GM20000 (cell line): ENCODE measurements at regions not wholly inside any gene's neighbourhood (a gene's known extent, or its start where the extent isn't known, plus 50 kb on each side); places are given as distances from the start of the nearest gene placed in this dataset.

Experiments used
- DNase-seq: peaks from one replicate; pipeline ENCODE4 v3.0.0; 2012; ENCODE audit warnings: low spot score
- TF ChIP-seq, protein P1 (sequence below): IDR thresholded peaks from 2 replicates; pipeline ENCODE4 v1.5.1; 2012; ENCODE audit warnings: mild to moderate bottlenecking, control low read depth; ENCODE audit errors: extremely low read depth, missing control alignments

DNA sequence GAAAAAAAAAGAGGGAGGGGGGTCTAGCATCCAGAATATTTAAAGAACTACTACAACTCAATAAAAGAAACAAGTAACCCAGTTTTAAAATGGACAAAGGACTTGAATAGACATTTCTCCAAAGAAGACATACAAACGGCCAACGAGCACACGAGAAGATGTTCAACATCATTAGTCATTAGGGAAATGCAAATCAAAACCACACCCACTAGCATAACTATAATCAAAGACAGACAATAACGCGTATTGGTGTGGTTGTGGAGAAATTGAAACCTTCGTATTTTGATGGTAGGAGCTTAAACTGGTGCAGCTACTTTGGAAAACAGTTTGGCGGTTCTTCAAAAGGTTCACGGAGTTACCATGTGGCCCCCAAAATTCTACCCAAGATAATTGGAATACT lies 64.3 kb upstream of the CAB39 start:
- TF ChIP-seq, protein P1, sequence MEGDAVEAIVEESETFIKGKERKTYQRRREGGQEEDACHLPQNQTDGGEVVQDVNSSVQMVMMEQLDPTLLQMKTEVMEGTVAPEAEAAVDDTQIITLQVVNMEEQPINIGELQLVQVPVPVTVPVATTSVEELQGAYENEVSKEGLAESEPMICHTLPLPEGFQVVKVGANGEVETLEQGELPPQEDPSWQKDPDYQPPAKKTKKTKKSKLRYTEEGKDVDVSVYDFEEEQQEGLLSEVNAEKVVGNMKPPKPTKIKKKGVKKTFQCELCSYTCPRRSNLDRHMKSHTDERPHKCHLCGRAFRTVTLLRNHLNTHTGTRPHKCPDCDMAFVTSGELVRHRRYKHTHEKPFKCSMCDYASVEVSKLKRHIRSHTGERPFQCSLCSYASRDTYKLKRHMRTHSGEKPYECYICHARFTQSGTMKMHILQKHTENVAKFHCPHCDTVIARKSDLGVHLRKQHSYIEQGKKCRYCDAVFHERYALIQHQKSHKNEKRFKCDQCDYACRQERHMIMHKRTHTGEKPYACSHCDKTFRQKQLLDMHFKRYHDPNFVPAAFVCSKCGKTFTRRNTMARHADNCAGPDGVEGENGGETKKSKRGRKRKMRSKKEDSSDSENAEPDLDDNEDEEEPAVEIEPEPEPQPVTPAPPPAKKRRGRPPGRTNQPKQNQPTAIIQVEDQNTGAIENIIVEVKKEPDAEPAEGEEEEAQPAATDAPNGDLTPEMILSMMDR = no peak
- DNase-seq = no peak

DNA sequence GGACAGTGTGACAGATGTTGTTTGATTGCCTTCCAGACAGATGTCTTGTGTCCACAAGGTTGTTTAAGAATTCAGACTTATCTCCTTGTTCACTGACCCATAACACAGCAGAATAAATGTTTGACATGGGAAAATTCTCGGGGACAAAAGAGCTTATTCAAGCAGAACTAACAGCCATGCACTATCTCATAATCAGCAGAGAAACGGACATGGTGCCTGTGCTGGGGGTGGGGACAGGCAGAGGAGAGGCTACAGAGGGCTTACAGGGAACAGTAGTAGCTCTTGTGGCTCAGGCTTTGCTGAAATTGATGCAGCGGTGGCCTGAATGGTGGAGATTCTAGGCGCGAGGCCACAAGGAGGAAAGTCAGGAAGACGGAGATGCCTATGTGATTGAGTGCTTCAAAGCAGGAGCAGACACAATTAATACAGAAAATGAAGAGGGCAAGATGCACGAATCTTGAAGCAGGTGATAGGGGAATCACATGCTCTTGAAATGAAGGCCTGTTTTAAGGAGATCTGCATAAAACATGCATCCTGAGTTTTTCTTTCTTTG lies 62.0 kb upstream of the CAB39 start:
- DNase-seq = no peak
- TF ChIP-seq, protein P1 = no peak

DNA sequence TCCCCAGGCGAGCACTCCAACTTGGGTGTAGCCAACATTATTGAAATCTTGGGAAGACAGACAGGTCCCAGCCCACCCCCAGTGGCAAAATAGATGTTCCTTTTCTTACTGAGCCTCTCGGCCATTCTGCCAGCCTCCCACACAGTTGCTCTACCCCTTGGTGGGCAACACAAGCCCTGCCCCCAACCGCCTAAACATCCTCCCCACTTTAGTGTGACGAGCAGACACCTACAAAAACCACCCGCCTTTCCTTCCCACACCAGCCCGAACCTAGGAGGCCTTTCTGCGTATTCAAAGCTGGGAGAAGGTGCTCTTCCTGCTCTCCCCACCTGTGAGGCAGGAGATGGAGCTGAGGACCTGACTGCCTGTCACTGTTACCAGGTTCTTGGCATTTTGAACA lies 58.6 kb upstream of the CAB39 start:
- DNase-seq = no peak
- TF ChIP-seq, protein P1 = no peak

DNA sequence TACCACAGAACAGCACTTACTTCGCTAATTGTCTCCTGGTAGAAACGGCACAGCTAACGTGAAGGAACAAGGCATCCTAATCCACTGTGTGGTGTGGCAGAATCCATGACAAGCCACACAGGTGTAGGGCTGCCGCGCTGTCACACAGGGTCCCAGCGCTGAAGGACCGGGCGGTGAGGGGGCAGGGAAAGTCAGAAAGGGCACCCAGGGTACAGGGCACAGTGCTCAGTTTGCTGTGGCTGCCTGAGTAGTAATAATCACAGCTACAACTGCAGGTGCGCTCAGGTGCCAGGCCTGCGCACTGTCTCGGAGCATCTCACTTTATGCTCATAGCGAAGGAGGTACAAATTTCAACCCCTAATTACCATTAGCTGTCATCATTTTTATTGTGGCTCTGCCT lies 55.2 kb upstream of the CAB39 start:
- TF ChIP-seq, protein P1 = no peak
- no peak for DNase-seq

DNA sequence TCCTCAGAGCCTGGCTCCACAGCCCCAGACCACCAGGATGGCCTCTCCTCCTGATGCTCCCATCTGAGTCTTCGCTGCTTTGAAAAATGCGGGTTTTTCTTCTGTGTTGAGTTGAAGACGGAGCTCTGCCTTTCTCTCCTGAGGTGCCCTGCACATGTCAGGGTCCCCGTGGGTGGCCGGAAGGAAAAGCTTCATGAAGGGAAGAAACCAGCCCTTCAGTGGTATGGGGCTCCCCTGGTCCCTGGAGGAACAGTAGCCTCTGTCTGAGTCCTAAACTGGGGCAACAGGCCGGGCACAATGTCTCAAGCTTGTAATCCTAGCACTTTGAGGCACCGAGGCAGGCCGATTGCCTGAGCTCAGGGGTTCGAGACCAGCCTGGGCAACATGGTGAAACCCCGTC lies 54.7 kb upstream of the CAB39 start:
- no peak for DNase-seq
- TF ChIP-seq, protein P1 = no peak

DNA sequence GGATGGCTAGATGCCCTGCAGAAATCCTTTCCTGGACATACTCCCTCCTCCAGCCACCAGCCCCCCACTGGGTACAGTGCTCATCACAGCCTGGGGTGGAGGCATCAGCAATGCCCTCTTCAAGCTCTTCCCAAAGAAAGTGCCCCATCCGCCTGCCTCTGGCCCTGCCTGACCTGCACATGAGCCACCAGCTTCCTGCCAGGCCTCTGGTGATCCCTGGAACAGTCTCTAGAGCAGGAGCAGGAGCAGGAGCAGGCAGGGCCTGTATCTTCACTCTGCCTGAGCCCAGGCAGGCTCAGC lies 54.1 kb upstream of the CAB39 start:
- TF ChIP-seq, protein P1 = no peak
- DNase-seq = no peak

DNA sequence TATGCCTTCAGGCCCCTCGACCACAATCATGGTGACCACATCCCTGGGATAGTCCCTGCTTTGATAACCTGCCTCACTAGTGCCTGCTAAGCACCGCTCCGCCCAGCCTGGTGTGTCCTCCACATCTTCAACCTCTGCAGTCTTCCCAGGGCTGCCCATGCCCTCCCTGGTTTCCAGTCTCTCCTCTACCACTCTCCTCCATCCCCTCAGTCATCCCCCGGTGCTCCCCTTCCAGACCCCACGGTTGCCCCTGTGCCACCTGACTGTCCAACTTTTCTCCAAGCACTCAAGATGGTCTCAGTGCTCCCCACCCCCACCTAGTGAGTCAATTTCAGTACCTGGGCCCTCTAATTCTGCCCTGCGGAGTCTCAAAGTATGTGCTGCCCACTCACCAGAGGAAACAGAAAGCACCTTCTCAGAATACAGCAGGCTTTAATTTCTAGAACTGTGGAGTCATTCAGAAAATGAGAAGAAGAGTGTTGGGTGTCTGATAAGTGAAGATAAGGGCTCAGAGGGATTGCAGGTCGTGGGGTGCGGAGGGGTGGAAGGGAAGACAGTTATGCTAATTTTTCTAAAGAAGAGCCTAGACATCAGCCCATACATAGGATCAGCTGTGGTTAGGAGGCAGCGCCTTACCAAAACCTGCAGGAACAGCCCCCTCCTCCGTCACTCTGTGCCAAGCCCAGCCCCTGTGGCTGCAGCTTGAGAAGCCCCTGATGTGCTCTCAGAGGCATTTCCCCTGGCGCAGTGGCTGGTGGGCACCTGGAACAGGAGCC lies 53.6 kb upstream of the CAB39 start:
- peak; percentile 64 for DNase-seq
- TF ChIP-seq, protein P1 = no peak
